Ishikawa (cell line): ENCODE measurements at regions not wholly inside any gene's neighbourhood (a gene's known extent, or its start where the extent isn't known, plus 50 kb on each side); places are given as distances from the start of the nearest gene placed in this dataset.

Experiments
- CEBPB ChIP-seq: IDR thresholded peaks from 2 replicates; pipeline ENCODE4 v1.6.1; 2012
- CREB1 ChIP-seq: IDR thresholded peaks from 2 replicates; pipeline ENCODE4 v1.6.1; 2012; ENCODE audit warnings: low read depth
- EP300 ChIP-seq: IDR thresholded peaks from 2 replicates; pipeline ENCODE4 v1.6.1; 2012; ENCODE audit warnings: borderline replicate concordance
- TAF1 ChIP-seq: IDR thresholded peaks from 2 replicates; pipeline ENCODE4 v1.6.1; 2012; ENCODE audit warnings: low read depth, mild to moderate bottlenecking
- TCF12 ChIP-seq: IDR thresholded peaks from 2 replicates; pipeline ENCODE4 v1.6.1; 2012; ENCODE audit warnings: low read depth
- TEAD4 ChIP-seq: IDR thresholded peaks from 2 replicates; pipeline ENCODE4 v1.6.1; 2012
- TF ChIP-seq, protein P1 (sequence below): IDR thresholded peaks from 2 replicates; pipeline ENCODE4 v1.6.1; 2012

DNA sequence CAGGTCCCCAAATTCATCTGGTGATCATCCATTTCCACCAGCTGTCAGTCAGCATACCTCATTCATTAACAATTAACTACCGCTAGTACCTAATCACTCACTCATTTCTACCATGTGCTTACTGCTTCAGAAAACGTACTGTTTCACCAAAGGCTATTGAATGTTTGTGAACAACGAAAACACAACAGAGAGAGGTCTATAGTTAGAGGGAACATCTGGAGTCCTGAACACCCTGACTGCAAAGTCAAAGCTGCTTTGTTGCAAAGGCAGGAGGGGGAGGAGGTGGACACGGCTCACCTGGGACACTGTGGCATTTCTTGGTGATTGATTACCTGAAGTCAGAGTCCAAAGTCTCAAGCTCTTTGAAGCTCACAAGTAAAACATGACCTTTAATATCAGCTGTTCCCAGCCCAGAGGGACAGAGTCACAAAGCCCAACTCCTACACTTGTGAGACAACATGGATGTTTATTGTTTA, 342.3 kb upstream of the ADARB2 start:
- TF ChIP-seq CREB1, result no peak
- TF ChIP-seq, protein P1, sequence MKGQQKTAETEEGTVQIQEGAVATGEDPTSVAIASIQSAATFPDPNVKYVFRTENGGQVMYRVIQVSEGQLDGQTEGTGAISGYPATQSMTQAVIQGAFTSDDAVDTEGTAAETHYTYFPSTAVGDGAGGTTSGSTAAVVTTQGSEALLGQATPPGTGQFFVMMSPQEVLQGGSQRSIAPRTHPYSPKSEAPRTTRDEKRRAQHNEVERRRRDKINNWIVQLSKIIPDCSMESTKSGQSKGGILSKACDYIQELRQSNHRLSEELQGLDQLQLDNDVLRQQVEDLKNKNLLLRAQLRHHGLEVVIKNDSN, result no peak
- no peak for TF ChIP-seq CEBPB
- no peak for TF ChIP-seq TAF1
- TF ChIP-seq EP300, result no peak
- TF ChIP-seq TCF12, result no peak
- no peak for TF ChIP-seq TEAD4
